Erythroblast (primary cell): ENCODE measurements at regions not wholly inside any gene's neighbourhood (a gene's known extent, or its start where the extent isn't known, plus 50 kb on each side); places are given as distances from the start of the nearest gene placed in this dataset.

Source experiments
- GATA1 ChIP-seq: IDR thresholded peaks from 2 replicates; pipeline ENCODE4 v1.6.1; 2011; ENCODE audit warnings: low read depth, mild to moderate bottlenecking, control low read depth, low read length, moderate library complexity
- POLR2A ChIP-seq: IDR thresholded peaks from 2 replicates; pipeline ENCODE4 v1.6.1; 2011; ENCODE audit warnings: mild to moderate bottlenecking, low read length

GRCh38 chr12:61523276-61523992 is 736.8 kb upstream of the USP15 start:
- no peak for TF ChIP-seq POLR2A
- TF ChIP-seq GATA1 = no peak
